Activated naive CD4-positive, alpha-beta T cell treated with anti-CD3 and anti-CD28 coated beads, Interleukin-2, amount 10 ng/mL, durations not matched to agents 7 days and 5 days (primary cell): ENCODE measurements at regions not wholly inside any gene's neighbourhood (a gene's known extent, or its start where the extent isn't known, plus 50 kb on each side); places are given as distances from the start of the nearest gene placed in this dataset.

Source experiments
- CTCF ChIA-PET: fragments of 350-600 bp; sonication (Branson Sonifier 250); formaldehyde crosslinking; loops from one replicate; lab custom pipeline; 2021; ENCODE audit warnings: antibody characterized with exemption; lab: Charles Lee
- DNase-seq: peaks from one replicate; pipeline ENCODE4 v3.0.0-alpha.2; 2020
- H3K27ac Mint-ChIP-seq: one replicate; pipeline ENCODE4 v1.8.0; 2021; ENCODE audit warnings: mild to moderate bottlenecking, moderate library complexity, mixed read lengths
- H3K27me3 Mint-ChIP-seq: one replicate; pipeline ENCODE4 v1.8.0; 2021; ENCODE audit warnings: mild to moderate bottlenecking, mixed read lengths
- H3K36me3 Mint-ChIP-seq: one replicate; pipeline ENCODE4 v1.8.0; 2021; ENCODE audit warnings: mixed read lengths
- H3K4me1 Mint-ChIP-seq: one replicate; pipeline ENCODE4 v1.8.0; 2021; ENCODE audit warnings: mixed read lengths
- H3K4me3 Mint-ChIP-seq: one replicate; pipeline ENCODE4 v1.8.0; 2021; ENCODE audit warnings: mild to moderate bottlenecking, moderate library complexity, mixed read lengths
- H3K9me3 Mint-ChIP-seq: one replicate; pipeline ENCODE4 v1.8.0; 2021; ENCODE audit warnings: mixed read lengths

GRCh38 chr15:47356297-47356696, 361.0 kb upstream of the SEMA6D start:
- H3K27ac Mint-ChIP-seq, result no peak overlapping the region
- H3K4me1 Mint-ChIP-seq, result no peaks in the 10 kb centered on the region
- H3K27me3 Mint-ChIP-seq, result no peaks in the 10 kb centered on the region
- H3K36me3 Mint-ChIP-seq, result no peaks in the 10 kb centered on the region
- no peaks in the 10 kb centered on the region for H3K9me3 Mint-ChIP-seq
- CTCF ChIA-PET, result no interaction called here
- DNase-seq, result no peak
- H3K4me3 Mint-ChIP-seq, result no peak overlapping the region

DNA sequence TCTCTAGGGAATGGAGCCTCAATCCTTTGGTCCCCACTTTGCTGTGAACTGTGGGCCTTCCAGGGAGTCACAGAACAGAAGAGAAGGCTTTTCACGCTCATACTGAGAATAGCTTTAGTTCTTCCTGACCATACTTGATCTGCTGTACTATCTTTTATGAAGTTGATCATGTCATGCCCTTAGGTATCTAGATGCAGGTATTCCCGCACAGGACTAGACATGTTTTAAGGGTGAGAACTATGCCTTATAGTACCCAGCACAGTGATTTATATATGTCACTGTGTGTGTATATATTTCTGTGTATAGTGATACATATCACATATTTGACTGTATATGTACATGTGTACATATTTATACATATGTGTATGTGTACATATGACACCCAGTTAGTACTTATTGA, 358.4 kb upstream of the SEMA6D start:
- H3K27ac Mint-ChIP-seq, result no peak overlapping the region
- H3K4me1 Mint-ChIP-seq, result no peaks in the 10 kb centered on the region
- CTCF ChIA-PET, result no interaction called here
- DNase-seq, result no peak
- peaks cover 3% of the 10 kb centered on the region for H3K9me3 Mint-ChIP-seq
- no peak overlapping the region for H3K4me3 Mint-ChIP-seq
- H3K27me3 Mint-ChIP-seq, result no peaks in the 10 kb centered on the region
- H3K36me3 Mint-ChIP-seq, result no peaks in the 10 kb centered on the region

- H3K4me1 Mint-ChIP-seq, result no peaks in the 10 kb centered on the region
- H3K27ac Mint-ChIP-seq, result no peak overlapping the region
- no peak overlapping the region for H3K4me3 Mint-ChIP-seq
- CTCF ChIA-PET, result no interaction called here
- H3K27me3 Mint-ChIP-seq, result no peaks in the 10 kb centered on the region
- H3K36me3 Mint-ChIP-seq, result no peaks in the 10 kb centered on the region
- peaks cover 3% of the 10 kb centered on the region for H3K9me3 Mint-ChIP-seq
- DNase-seq, result no peak
Measured at GRCh38 chr15:47360305-47360704, 357.0 kb upstream of the SEMA6D start.

DNA sequence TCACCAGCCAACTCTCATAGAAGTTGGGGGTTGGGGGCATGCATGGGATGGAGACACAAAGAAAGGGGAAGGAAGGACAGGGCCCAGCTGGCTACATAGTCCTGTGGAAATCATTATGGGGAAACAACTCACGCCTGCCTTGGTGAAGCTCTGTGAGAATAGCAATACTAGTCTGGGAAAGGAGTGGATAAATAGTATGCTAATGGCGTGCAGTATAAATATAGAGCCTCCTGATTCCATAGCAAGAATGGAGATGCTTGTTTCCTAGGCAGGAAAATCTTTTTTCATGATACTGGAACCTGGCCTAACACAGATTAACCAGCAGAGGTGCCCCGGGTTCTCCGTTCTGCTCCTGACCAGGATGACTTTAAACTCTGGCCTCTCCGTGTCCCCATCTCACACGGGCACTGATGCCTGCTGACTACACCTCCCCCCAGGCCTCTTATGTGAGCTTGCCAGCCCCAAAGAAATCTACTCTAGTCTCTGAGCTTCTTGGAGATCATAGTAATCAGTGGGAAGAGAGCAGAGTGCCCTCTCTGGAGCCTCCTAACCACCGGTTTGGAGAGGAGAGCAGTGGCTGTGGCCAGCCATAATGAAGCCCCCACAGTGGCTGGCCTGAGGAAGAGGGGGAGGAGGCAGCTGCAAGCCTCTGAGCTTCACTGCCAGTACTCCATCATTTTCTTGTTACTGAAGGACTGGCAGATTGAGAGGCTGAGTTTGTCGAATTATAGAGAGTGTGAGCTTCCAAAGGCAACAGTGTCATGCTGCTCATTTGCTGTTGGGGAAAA, 355.0 kb upstream of the SEMA6D start:
- no peaks in the 10 kb centered on the region for H3K27me3 Mint-ChIP-seq
- CTCF ChIA-PET, result no interaction called here

GRCh38 chr15:47363653-47364052, 353.7 kb upstream of the SEMA6D start:
- no peak for DNase-seq
- H3K4me3 Mint-ChIP-seq, result no peak overlapping the region
- no peaks in the 10 kb centered on the region for H3K36me3 Mint-ChIP-seq
- peaks cover 5% of the 10 kb centered on the region for H3K9me3 Mint-ChIP-seq
- no peak overlapping the region for H3K27ac Mint-ChIP-seq
- H3K4me1 Mint-ChIP-seq, result no peaks in the 10 kb centered on the region
- CTCF ChIA-PET, result no interaction called here
- H3K27me3 Mint-ChIP-seq, result no peaks in the 10 kb centered on the region

More for the DNA sequence above, 355.0 kb upstream of the SEMA6D start:
- H3K4me1 Mint-ChIP-seq, result no peaks in the 10 kb centered on the region
- no peak overlapping the region for H3K4me3 Mint-ChIP-seq
- no peaks in the 10 kb centered on the region for H3K36me3 Mint-ChIP-seq
- no peak overlapping the region for H3K27ac Mint-ChIP-seq
- no peak for DNase-seq
- peaks cover 5% of the 10 kb centered on the region for H3K9me3 Mint-ChIP-seq

- CTCF ChIA-PET, result no interaction called here
- no peaks in the 10 kb centered on the region for H3K36me3 Mint-ChIP-seq
- H3K27ac Mint-ChIP-seq, result no peak overlapping the region
- H3K9me3 Mint-ChIP-seq, result peaks cover 7% of the 10 kb centered on the region
- no peak for DNase-seq
- H3K4me1 Mint-ChIP-seq, result no peaks in the 10 kb centered on the region
- H3K4me3 Mint-ChIP-seq, result no peak overlapping the region
- no peaks in the 10 kb centered on the region for H3K27me3 Mint-ChIP-seq
Measured at GRCh38 chr15:47364230-47365141, 352.8 kb upstream of the SEMA6D start.

DNA sequence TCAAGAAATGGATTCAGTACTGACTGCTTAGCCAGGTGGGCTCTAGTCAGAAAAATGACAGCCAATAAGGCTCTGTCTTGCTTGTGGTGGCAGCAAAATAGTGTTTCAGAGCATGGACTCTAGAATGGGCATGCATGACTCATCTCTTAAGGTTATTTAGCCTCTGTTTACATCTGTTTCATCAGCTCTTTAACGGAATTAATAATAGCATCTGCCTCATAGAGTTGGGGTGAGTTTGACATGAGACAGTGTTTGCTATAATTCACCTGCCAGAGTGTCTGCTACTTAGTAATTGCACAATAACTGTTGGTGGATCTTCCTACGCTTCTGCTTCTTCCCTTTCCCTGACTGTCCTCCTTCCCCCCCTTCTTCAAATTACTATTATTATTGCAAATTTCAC, 350.4 kb upstream of the SEMA6D start:
- H3K36me3 Mint-ChIP-seq, result no peaks in the 10 kb centered on the region
- no peak overlapping the region for H3K4me3 Mint-ChIP-seq
- no peaks in the 10 kb centered on the region for H3K27me3 Mint-ChIP-seq
- peaks cover 7% of the 10 kb centered on the region for H3K9me3 Mint-ChIP-seq
- CTCF ChIA-PET, result no interaction called here
- no peak for DNase-seq
- no peak overlapping the region for H3K27ac Mint-ChIP-seq
- no peaks in the 10 kb centered on the region for H3K4me1 Mint-ChIP-seq

GRCh38 chr15:47367726-47368390, 349.4 kb upstream of the SEMA6D start:
- Mint-ChIP-seq H3K36me3 (no peaks in the 10 kb centered on the region), H3K27me3 (no peaks in the 10 kb centered on the region), H3K4me1 (no peaks in the 10 kb centered on the region), H3K27ac (no peak overlapping the region), H3K9me3 (peaks cover 7% of the 10 kb centered on the region), H3K4me3 (no peak overlapping the region)
- DNase-seq, result no peak
- CTCF ChIA-PET, result no interaction called here

DNA sequence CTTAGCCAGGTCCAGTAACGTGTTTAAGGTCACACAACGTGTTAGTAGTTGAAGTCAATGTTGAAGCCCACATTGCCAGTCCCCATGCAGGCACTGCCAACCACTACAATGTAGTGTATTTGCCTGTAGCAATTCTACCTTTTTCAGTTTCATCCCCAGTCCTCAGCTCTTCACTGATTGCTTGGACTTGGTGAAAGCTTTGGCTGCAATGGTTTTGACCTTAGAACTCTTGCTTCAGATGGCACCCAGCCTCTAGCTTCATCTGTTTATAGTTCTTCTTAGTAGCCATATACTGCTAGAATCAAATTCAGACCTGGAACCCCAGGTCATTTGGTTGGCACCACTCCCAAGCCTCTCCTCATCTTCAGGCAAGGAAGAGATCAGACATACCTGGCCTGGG, 345.4 kb upstream of the SEMA6D start:
- Mint-ChIP-seq H3K9me3 (peaks cover 3% of the 10 kb centered on the region), H3K27ac (no peak overlapping the region), H3K27me3 (no peaks in the 10 kb centered on the region), H3K36me3 (no peaks in the 10 kb centered on the region), H3K4me3 (no peak overlapping the region), H3K4me1 (no peaks in the 10 kb centered on the region)
- CTCF ChIA-PET, result no interaction called here
- no peak for DNase-seq

GRCh38 chr15:47374222-47374621, 343.1 kb upstream of the SEMA6D start:
- DNase-seq, result no peak
- Mint-ChIP-seq H3K4me1 (no peaks in the 10 kb centered on the region), H3K27me3 (no peaks in the 10 kb centered on the region), H3K9me3 (no peaks in the 10 kb centered on the region), H3K27ac (no peak overlapping the region), H3K36me3 (no peaks in the 10 kb centered on the region), H3K4me3 (no peak overlapping the region)
- CTCF ChIA-PET, result no interaction called here

DNA sequence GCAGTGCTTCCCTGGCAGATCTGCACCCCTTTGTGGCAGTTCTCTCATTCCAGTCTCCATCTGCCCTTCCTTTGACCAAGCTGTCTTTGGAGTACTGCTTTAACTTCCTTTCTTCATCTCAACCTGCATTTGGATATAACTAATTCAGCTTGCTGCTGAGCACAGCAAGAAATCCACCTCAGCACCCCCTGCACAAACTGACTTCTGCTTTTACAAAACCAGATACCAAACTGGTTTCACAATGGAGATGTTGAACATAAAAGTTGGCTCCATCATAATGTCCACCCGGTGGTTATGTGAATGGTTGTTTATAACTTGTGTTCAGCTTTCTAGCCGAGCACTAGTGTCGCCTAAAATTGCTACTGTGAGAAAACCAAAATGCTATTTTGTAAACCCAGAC, 341.1 kb upstream of the SEMA6D start:
- no peaks in the 10 kb centered on the region for H3K36me3 Mint-ChIP-seq
- H3K27me3 Mint-ChIP-seq, result no peaks in the 10 kb centered on the region
- CTCF ChIA-PET, result no interaction called here
- H3K4me3 Mint-ChIP-seq, result no peak overlapping the region
- no peaks in the 10 kb centered on the region for H3K4me1 Mint-ChIP-seq
- no peaks in the 10 kb centered on the region for H3K9me3 Mint-ChIP-seq
- DNase-seq, result no peak
- no peak overlapping the region for H3K27ac Mint-ChIP-seq

DNA sequence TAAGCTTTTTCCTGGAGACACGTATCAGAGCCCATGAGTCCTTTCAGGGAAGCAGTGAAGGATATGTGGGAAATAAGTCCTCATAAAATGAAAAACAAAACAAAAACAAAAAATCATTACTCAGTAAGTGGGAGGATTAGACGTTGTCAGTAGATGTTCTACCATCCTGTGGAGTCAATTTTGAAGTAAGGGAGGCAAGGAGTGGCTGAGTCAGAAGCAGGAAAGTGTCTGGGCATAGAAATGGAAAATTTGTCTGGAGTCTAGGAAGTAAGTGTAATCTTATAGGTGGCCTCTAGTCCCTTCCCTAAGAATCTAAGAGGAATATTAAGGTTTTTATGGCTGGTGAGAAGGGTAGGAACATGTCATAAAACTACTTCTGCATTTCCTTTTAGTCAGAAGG, 339.8 kb upstream of the SEMA6D start:
- Mint-ChIP-seq H3K4me3 (no peak overlapping the region), H3K36me3 (no peaks in the 10 kb centered on the region), H3K27ac (no peak overlapping the region), H3K9me3 (no peaks in the 10 kb centered on the region), H3K27me3 (no peaks in the 10 kb centered on the region), H3K4me1 (no peaks in the 10 kb centered on the region)
- no peak for DNase-seq
- CTCF ChIA-PET, result no interaction called here

GRCh38 chr15:47378527-47378926, 338.8 kb upstream of the SEMA6D start:
- no peaks in the 10 kb centered on the region for H3K4me1 Mint-ChIP-seq
- H3K27ac Mint-ChIP-seq, result no peak overlapping the region
- H3K4me3 Mint-ChIP-seq, result no peak overlapping the region
- no peaks in the 10 kb centered on the region for H3K27me3 Mint-ChIP-seq
- no peaks in the 10 kb centered on the region for H3K36me3 Mint-ChIP-seq
- CTCF ChIA-PET, result no interaction called here
- DNase-seq, result no peak
- no peaks in the 10 kb centered on the region for H3K9me3 Mint-ChIP-seq

DNA sequence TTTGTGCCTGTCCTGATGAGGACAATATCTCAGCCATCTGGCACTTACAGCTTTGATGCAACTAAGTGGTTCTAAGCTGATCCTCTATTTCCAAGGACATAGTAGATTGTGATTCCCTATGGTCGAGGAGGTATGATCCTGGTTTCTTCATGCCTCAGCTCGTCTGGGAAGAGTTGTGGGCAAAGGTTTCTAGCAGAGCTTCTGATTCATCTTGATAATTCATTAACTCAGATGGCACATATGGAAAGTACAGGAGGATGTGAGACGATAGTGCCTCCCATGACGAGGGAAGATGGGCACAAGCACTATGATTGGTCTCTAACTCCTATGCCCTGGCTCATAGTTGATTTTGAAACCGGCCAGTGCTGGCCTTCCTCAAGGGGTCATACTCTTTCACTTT, 334.2 kb upstream of the SEMA6D start:
- Mint-ChIP-seq H3K4me1 (no peaks in the 10 kb centered on the region), H3K27ac (no peak overlapping the region), H3K9me3 (no peaks in the 10 kb centered on the region), H3K27me3 (no peaks in the 10 kb centered on the region), H3K4me3 (no peak overlapping the region), H3K36me3 (no peaks in the 10 kb centered on the region)
- CTCF ChIA-PET, result no interaction called here
- no peak for DNase-seq
